ENCODE measurements at regions not wholly inside any gene's neighbourhood (a gene's known extent, or its start where the extent isn't known, plus 50 kb on each side); places are given as distances from the start of the nearest gene placed in this dataset.

- TF ChIP-seq CTCF (IDR thresholded peaks at IDR 0.05): no peak
- no peak for TF ChIP-seq POLR2A (IDR thresholded peaks at IDR 0.05)
These were observed 329.5 kb upstream of the SYT4 start for GRCh38 chr18:43606795-43607194.
